ENCODE measurements at regions not wholly inside any gene's neighbourhood (a gene's known extent, or its start where the extent isn't known, plus 50 kb on each side); places are given as distances from the start of the nearest gene placed in this dataset.

DNA sequence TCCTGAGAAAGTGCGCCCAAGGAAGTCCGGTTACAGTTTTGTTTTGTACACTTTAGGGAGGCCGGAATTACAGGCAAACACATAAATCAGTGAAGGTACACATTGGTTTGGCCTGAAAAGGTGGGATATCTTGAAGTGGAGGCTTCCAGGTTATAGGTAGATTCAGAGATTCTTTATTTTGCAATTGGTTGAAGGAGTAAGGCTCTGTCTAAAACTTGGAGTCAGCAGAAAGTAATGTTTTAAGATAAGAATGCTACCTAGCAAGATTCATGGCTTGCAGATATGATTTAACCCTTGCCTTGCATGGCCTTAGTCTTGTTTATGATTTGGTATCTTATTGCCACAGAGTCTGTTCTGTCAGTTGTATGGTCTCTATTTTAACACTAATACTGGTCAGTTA is 165.9 kb upstream of the NDUFV2 start (continued):
- TF ChIP-seq, protein P1, sequence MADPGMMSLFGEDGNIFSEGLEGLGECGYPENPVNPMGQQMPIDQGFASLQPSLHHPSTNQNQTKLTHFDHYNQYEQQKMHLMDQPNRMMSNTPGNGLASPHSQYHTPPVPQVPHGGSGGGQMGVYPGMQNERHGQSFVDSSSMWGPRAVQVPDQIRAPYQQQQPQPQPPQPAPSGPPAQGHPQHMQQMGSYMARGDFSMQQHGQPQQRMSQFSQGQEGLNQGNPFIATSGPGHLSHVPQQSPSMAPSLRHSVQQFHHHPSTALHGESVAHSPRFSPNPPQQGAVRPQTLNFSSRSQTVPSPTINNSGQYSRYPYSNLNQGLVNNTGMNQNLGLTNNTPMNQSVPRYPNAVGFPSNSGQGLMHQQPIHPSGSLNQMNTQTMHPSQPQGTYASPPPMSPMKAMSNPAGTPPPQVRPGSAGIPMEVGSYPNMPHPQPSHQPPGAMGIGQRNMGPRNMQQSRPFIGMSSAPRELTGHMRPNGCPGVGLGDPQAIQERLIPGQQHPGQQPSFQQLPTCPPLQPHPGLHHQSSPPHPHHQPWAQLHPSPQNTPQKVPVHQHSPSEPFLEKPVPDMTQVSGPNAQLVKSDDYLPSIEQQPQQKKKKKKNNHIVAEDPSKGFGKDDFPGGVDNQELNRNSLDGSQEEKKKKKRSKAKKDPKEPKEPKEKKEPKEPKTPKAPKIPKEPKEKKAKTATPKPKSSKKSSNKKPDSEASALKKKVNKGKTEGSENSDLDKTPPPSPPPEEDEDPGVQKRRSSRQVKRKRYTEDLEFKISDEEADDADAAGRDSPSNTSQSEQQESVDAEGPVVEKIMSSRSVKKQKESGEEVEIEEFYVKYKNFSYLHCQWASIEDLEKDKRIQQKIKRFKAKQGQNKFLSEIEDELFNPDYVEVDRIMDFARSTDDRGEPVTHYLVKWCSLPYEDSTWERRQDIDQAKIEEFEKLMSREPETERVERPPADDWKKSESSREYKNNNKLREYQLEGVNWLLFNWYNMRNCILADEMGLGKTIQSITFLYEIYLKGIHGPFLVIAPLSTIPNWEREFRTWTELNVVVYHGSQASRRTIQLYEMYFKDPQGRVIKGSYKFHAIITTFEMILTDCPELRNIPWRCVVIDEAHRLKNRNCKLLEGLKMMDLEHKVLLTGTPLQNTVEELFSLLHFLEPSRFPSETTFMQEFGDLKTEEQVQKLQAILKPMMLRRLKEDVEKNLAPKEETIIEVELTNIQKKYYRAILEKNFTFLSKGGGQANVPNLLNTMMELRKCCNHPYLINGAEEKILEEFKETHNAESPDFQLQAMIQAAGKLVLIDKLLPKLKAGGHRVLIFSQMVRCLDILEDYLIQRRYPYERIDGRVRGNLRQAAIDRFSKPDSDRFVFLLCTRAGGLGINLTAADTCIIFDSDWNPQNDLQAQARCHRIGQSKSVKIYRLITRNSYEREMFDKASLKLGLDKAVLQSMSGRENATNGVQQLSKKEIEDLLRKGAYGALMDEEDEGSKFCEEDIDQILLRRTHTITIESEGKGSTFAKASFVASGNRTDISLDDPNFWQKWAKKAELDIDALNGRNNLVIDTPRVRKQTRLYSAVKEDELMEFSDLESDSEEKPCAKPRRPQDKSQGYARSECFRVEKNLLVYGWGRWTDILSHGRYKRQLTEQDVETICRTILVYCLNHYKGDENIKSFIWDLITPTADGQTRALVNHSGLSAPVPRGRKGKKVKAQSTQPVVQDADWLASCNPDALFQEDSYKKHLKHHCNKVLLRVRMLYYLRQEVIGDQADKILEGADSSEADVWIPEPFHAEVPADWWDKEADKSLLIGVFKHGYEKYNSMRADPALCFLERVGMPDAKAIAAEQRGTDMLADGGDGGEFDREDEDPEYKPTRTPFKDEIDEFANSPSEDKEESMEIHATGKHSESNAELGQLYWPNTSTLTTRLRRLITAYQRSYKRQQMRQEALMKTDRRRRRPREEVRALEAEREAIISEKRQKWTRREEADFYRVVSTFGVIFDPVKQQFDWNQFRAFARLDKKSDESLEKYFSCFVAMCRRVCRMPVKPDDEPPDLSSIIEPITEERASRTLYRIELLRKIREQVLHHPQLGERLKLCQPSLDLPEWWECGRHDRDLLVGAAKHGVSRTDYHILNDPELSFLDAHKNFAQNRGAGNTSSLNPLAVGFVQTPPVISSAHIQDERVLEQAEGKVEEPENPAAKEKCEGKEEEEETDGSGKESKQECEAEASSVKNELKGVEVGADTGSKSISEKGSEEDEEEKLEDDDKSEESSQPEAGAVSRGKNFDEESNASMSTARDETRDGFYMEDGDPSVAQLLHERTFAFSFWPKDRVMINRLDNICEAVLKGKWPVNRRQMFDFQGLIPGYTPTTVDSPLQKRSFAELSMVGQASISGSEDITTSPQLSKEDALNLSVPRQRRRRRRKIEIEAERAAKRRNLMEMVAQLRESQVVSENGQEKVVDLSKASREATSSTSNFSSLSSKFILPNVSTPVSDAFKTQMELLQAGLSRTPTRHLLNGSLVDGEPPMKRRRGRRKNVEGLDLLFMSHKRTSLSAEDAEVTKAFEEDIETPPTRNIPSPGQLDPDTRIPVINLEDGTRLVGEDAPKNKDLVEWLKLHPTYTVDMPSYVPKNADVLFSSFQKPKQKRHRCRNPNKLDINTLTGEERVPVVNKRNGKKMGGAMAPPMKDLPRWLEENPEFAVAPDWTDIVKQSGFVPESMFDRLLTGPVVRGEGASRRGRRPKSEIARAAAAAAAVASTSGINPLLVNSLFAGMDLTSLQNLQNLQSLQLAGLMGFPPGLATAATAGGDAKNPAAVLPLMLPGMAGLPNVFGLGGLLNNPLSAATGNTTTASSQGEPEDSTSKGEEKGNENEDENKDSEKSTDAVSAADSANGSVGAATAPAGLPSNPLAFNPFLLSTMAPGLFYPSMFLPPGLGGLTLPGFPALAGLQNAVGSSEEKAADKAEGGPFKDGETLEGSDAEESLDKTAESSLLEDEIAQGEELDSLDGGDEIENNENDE (IDR thresholded peaks at IDR 0.05; ENCODE audit: insufficient replicate concordance, low read length) = no peak
- no peak for TF ChIP-seq NRF1 (IDR thresholded peaks at IDR 0.05; ENCODE audit: low read depth, low read length)
- TF ChIP-seq HDAC6 (IDR thresholded peaks at IDR 0.05; ENCODE audit: low read depth, low read length) = no peak
- no peak for TF ChIP-seq YY1 (IDR thresholded peaks at IDR 0.05; ENCODE audit: low read depth, low read length)
- TF ChIP-seq, protein P2, sequence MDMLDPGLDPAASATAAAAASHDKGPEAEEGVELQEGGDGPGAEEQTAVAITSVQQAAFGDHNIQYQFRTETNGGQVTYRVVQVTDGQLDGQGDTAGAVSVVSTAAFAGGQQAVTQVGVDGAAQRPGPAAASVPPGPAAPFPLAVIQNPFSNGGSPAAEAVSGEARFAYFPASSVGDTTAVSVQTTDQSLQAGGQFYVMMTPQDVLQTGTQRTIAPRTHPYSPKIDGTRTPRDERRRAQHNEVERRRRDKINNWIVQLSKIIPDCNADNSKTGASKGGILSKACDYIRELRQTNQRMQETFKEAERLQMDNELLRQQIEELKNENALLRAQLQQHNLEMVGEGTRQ (IDR thresholded peaks at IDR 0.05; ENCODE audit: low read length) = no peak
- TF ChIP-seq SIRT6 (IDR thresholded peaks at IDR 0.05; ENCODE audit: low read length) = no peak
- TF ChIP-seq SAP30 (IDR thresholded peaks at IDR 0.05; ENCODE audit: insufficient read depth, insufficient replicate concordance, low read length) = no peak
- TF ChIP-seq GTF2F1 (IDR thresholded peaks at IDR 0.05; ENCODE audit: borderline replicate concordance, low read depth, low read length) = no peak

Data from H1 (cell line).